HepG2 (cell line): ENCODE measurements at regions not wholly inside any gene's neighbourhood (a gene's known extent, or its start where the extent isn't known, plus 50 kb on each side); places are given as distances from the start of the nearest gene placed in this dataset.

Experiments
- BCL6 ChIP-seq: IDR thresholded peaks from 2 replicates; pipeline ENCODE4 v1.6.1; 2016; ENCODE audit warnings: missing genetic modification reagents, missing compliant biosample characterization
- BHLHE40 ChIP-seq: IDR thresholded peaks from 2 replicates; pipeline ENCODE4 v1.6.1; 2011; ENCODE audit warnings: low read length, improper control_type of control experiment
- FOXK1 ChIP-seq: sonication (generic); formaldehyde crosslinking; IDR thresholded peaks from 2 replicates; pipeline ENCODE4 v1.4.0; 2020; ENCODE audit warnings: low read depth, missing genetic modification reagents, borderline replicate concordance
- GABPB1 ChIP-seq: IDR thresholded peaks from 2 replicates; pipeline ENCODE4 v1.6.1; 2016; ENCODE audit warnings: mild to moderate bottlenecking, missing genetic modification reagents, moderate library complexity, missing compliant biosample characterization
- KMT2A ChIP-seq: sonication (generic); formaldehyde crosslinking; IDR thresholded peaks from 2 replicates; pipeline ENCODE4 v1.4.0; 2020; ENCODE audit warnings: missing genetic modification reagents
- MXD4 ChIP-seq: IDR thresholded peaks from 2 replicates; pipeline ENCODE4 v1.6.1; 2016; ENCODE audit warnings: mild to moderate bottlenecking, missing biosample characterization, missing genetic modification reagents
- RAD21 ChIP-seq: fragments of 450-650 bp; formaldehyde crosslinking; IDR thresholded peaks from 2 replicates; pipeline ENCODE4 v1.5.0; 2020; ENCODE audit warnings: mild to moderate bottlenecking
- STAT5B ChIP-seq: sonication (generic); formaldehyde crosslinking; IDR thresholded peaks from 2 replicates; pipeline ENCODE4 v1.4.0; 2020; ENCODE audit warnings: missing genetic modification reagents
- THAP11 ChIP-seq: IDR thresholded peaks from 2 replicates; pipeline ENCODE4 v1.6.1; 2016; ENCODE audit warnings: missing biosample characterization, missing genetic modification reagents
- ZFP36L2 ChIP-seq: sonication (generic); formaldehyde crosslinking; IDR thresholded peaks from 2 replicates; pipeline ENCODE4 v1.4.0; 2020; ENCODE audit warnings: missing genetic modification reagents
- ZHX2 ChIP-seq, 2 experiments: sonication (generic) in 1 of 2; formaldehyde crosslinking in 1 of 2; IDR thresholded peaks; 2 replicates each; pipeline versions ENCODE4 v1.6.1 to v1.9.0; 2014 to 2022; ENCODE audit warnings: antibody characterized with exemption in 1 of 2, borderline replicate concordance in 1 of 2, inconsistent platforms in 1 of 2, low read depth in 1 of 2, missing genetic modification reagents in 1 of 2
- ZMYM4 ChIP-seq: sonication (generic); formaldehyde crosslinking; IDR thresholded peaks from 2 replicates; pipeline ENCODE4 v1.8.1; 2023; ENCODE audit warnings: mild to moderate bottlenecking, missing genetic modification reagents
- ZNF124 ChIP-seq: sonication (generic); formaldehyde crosslinking; IDR thresholded peaks from 2 replicates; pipeline ENCODE4 v1.4.0; 2020; ENCODE audit warnings: missing genetic modification reagents
- ZNF251 ChIP-seq: sonication (generic); formaldehyde crosslinking; IDR thresholded peaks from 2 replicates; pipeline ENCODE4 v1.9.0; 2021; ENCODE audit warnings: mild to moderate bottlenecking, missing genetic modification reagents
- ZNF652 ChIP-seq: IDR thresholded peaks from 2 replicates; pipeline ENCODE4 v1.6.1; 2016; ENCODE audit warnings: low read depth, borderline replicate concordance
- ZNF792 ChIP-seq: IDR thresholded peaks from 2 replicates; pipeline ENCODE4 v1.6.1; 2016
- TF ChIP-seq, protein P1 (sequence below): sonication (generic); formaldehyde crosslinking; IDR thresholded peaks from 2 replicates; pipeline ENCODE4 v1.4.0; 2020; ENCODE audit warnings: missing genetic modification reagents
- TF ChIP-seq, protein P2 (sequence below): sonication (generic); formaldehyde crosslinking; IDR thresholded peaks from 2 replicates; pipeline ENCODE4 v1.8.0; 2022; ENCODE audit warnings: mild to moderate bottlenecking, missing genetic modification reagents, borderline replicate concordance
- TF ChIP-seq, protein P3 (sequence below): IDR thresholded peaks from 2 replicates; pipeline ENCODE4 v1.6.1; 2016; ENCODE audit warnings: low read depth, control low read depth

GRCh38 chr6:156564127-156564806 lies 212.9 kb upstream of the ARID1B start (continued):
- 0 out of 2 replicates have a peak, but pooled peaks have one; percentile 21 for TF ChIP-seq STAT5B
- TF ChIP-seq BCL6 (CRISPR knock-in tag), result no peak
- TF ChIP-seq ZFP36L2 (CRISPR knock-in tag), result no peak
- TF ChIP-seq ZNF652 (CRISPR knock-in tag), result peak; percentile 25; the same call in 1 of the 2 replicates
- TF ChIP-seq ZMYM4 (CRISPR knock-in tag), result 0 out of 2 replicates have a peak, but pooled peaks have one; percentile 39
- TF ChIP-seq RAD21 (CRISPR knock-in tag), result peak; percentile 93
- TF ChIP-seq FOXK1 (CRISPR knock-in tag), result 0 out of 2 replicates have a peak, but pooled peaks have one; percentile 11
- no peak for TF ChIP-seq MXD4 (CRISPR knock-in tag)
- no peak for TF ChIP-seq ZHX2 (IDR thresholded peaks at IDR 0.05; ENCODE audit: low read depth)
- no peak for TF ChIP-seq ZHX2 (CRISPR knock-in tag; IDR thresholded peaks at IDR 0.05; ENCODE audit: borderline replicate concordance)
- no peak for TF ChIP-seq ZNF124
- TF ChIP-seq, protein P1, sequence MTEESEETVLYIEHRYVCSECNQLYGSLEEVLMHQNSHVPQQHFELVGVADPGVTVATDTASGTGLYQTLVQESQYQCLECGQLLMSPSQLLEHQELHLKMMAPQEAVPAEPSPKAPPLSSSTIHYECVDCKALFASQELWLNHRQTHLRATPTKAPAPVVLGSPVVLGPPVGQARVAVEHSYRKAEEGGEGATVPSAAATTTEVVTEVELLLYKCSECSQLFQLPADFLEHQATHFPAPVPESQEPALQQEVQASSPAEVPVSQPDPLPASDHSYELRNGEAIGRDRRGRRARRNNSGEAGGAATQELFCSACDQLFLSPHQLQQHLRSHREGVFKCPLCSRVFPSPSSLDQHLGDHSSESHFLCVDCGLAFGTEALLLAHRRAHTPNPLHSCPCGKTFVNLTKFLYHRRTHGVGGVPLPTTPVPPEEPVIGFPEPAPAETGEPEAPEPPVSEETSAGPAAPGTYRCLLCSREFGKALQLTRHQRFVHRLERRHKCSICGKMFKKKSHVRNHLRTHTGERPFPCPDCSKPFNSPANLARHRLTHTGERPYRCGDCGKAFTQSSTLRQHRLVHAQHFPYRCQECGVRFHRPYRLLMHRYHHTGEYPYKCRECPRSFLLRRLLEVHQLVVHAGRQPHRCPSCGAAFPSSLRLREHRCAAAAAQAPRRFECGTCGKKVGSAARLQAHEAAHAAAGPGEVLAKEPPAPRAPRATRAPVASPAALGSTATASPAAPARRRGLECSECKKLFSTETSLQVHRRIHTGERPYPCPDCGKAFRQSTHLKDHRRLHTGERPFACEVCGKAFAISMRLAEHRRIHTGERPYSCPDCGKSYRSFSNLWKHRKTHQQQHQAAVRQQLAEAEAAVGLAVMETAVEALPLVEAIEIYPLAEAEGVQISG (CRISPR knock-in tag), result peak; percentile 32; the same call in 1 of the 2 replicates
- TF ChIP-seq ZNF792 (CRISPR knock-in tag), result no peak
- TF ChIP-seq, protein P2, sequence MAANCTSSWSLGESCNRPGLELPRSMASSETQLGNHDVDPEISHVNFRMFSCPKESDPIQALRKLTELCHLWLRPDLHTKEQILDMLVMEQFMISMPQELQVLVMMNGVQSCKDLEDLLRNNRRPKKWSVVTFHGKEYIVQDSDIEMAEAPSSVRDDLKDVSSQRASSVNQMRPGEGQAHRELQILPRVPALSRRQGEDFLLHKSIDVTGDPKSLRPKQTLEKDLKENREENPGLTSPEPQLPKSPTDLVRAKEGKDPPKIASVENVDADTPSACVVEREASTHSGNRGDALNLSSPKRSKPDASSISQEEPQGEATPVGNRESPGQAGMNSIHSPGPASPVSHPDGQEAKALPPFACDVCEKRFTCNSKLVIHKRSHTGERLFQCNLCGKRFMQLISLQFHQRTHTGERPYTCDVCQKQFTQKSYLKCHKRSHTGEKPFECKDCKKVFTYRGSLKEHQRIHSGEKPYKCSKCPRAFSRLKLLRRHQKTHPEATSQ (CRISPR knock-in tag), result no peak
- peak; percentile 40; the same call in 1 of the 2 replicates for TF ChIP-seq THAP11 (CRISPR knock-in tag)
- TF ChIP-seq, protein P3, sequence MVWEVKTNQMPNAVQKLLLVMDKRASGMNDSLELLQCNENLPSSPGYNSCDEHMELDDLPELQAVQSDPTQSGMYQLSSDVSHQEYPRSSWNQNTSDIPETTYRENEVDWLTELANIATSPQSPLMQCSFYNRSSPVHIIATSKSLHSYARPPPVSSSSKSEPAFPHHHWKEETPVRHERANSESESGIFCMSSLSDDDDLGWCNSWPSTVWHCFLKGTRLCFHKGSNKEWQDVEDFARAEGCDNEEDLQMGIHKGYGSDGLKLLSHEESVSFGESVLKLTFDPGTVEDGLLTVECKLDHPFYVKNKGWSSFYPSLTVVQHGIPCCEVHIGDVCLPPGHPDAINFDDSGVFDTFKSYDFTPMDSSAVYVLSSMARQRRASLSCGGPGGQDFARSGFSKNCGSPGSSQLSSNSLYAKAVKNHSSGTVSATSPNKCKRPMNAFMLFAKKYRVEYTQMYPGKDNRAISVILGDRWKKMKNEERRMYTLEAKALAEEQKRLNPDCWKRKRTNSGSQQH, result peak; percentile 71; the same call in 1 of the 2 replicates
- TF ChIP-seq ZNF251 (CRISPR knock-in tag), result no peak
- TF ChIP-seq BHLHE40, result no peak
- TF ChIP-seq GABPB1 (CRISPR knock-in tag), result peak; percentile 60; the same call in 1 of the 2 replicates
- 0 out of 2 replicates have a peak, but pooled peaks have one; percentile 26 for TF ChIP-seq KMT2A (CRISPR knock-in tag)
